IMR-90 (cell line): ENCODE measurements at regions not wholly inside any gene's neighbourhood (a gene's known extent, or its start where the extent isn't known, plus 50 kb on each side); places are given as distances from the start of the nearest gene placed in this dataset.

Experiments
- ATAC-seq: fragments of 200-7000 bp; cut with Tn5 transposase; 2 replicates; pipeline ENCODE4 v1.9.1; 2020; ENCODE audit warnings: low read depth, mild to moderate bottlenecking, moderate library complexity
- BruUV-seq: library from RNA; stranded (reverse); fragments of 400-500 nt; replicated peaks from 2 replicates; lab custom pipeline; 2021; lab: Mats Ljungman, UMichigan
- CTCF ChIA-PET: fragments of 300-600 bp; formaldehyde crosslinking; extraction: SDS; loops from one replicate; lab custom pipeline; 2021; ENCODE audit warnings: antibody characterized with exemption; lab: Yijun Ruan, JAX
- POLR2A ChIA-PET: fragments of 300-600 bp; sonication (Branson Sonifier 250); formaldehyde crosslinking; loops from one replicate; lab custom pipeline; 2022; ENCODE audit warnings: antibody characterized with exemption; ENCODE audit not compliant: unreplicated experiment; lab: Charles Lee
- DNase-seq: peaks from one replicate; pipeline ENCODE4 v3.0.0; 2013
- H2AFZ ChIP-seq: replicated peaks from 2 replicates; pipeline ENCODE3; 2013; ENCODE audit warnings: low read length, mild to moderate bottlenecking; ENCODE audit not compliant: poor library complexity
- H2AK5ac ChIP-seq: 2 replicates; pipeline ENCODE4 v1.6.1; 2013; ENCODE audit warnings: low read depth, low read length, inconsistent platforms
- H2AK9ac ChIP-seq: replicated peaks from 2 replicates; pipeline ENCODE3; 2013; ENCODE audit warnings: mild to moderate bottlenecking, low read depth, low read length, moderate library complexity; ENCODE audit not compliant: poor library complexity
- H2BK120ac ChIP-seq: 2 replicates; pipeline ENCODE4 v1.6.1; 2013; ENCODE audit warnings: low read depth, low read length, inconsistent platforms
- H2BK15ac ChIP-seq: 3 replicates; pipeline ENCODE4 v1.6.1; 2013; ENCODE audit warnings: low read depth, low read length, inconsistent platforms
- H2BK20ac ChIP-seq: 2 replicates; pipeline ENCODE4 v1.6.1; 2013; ENCODE audit warnings: low read depth, mild to moderate bottlenecking, inconsistent platforms, low read length, moderate library complexity
- H2BK5ac ChIP-seq: 2 replicates; pipeline ENCODE4 v1.6.1; 2013; ENCODE audit warnings: mild to moderate bottlenecking, low read depth, low read length, inconsistent platforms; ENCODE audit not compliant: poor library complexity, severe bottlenecking
- H3K14ac ChIP-seq: replicated peaks from 2 replicates; pipeline ENCODE4 v1.6.1; 2013; ENCODE audit warnings: low read depth, low read length, inconsistent platforms
- H3K18ac ChIP-seq: 2 replicates; pipeline ENCODE4 v1.6.1; 2013; ENCODE audit warnings: low read depth, low read length, control low read depth
- H3K23ac ChIP-seq: 2 replicates; pipeline ENCODE4 v1.6.1; 2013; ENCODE audit warnings: low read depth, low read length, inconsistent platforms
- H3K27ac ChIP-seq: 2 replicates; pipeline ENCODE4 v1.5.1; 2013; ENCODE audit warnings: mild to moderate bottlenecking, control low read depth, low read length; ENCODE audit not compliant: insufficient read depth
- H3K27me3 ChIP-seq: 2 replicates; pipeline ENCODE4 v1.6.1; 2013; ENCODE audit warnings: low read length; ENCODE audit not compliant: control insufficient read depth, insufficient read depth
- H3K36me3 ChIP-seq: 2 replicates; pipeline ENCODE4 v1.6.1; 2013; ENCODE audit warnings: low read length, mixed read lengths; ENCODE audit not compliant: control insufficient read depth, insufficient read depth
- H3K4ac ChIP-seq: 2 replicates; pipeline ENCODE4 v1.6.1; 2013; ENCODE audit warnings: low read depth, low read length, inconsistent platforms
- H3K4me1 ChIP-seq: 2 replicates; pipeline ENCODE4 v1.6.1; 2013; ENCODE audit warnings: low read length, mixed read lengths; ENCODE audit not compliant: control insufficient read depth, insufficient read depth
- H3K4me2 ChIP-seq: 2 replicates; pipeline ENCODE4 v1.6.1; 2013; ENCODE audit warnings: low read depth, mild to moderate bottlenecking, control low read depth, low read length, moderate library complexity
- H3K4me3 ChIP-seq: 2 replicates; pipeline ENCODE4 v1.5.1; 2013; ENCODE audit warnings: low read depth, mild to moderate bottlenecking, control low read depth, low read length, moderate library complexity; ENCODE audit not compliant: insufficient read depth
- H3K56ac ChIP-seq: 2 replicates; pipeline ENCODE4 v1.6.1; 2013; ENCODE audit warnings: low read length, inconsistent platforms; ENCODE audit not compliant: insufficient read depth; ENCODE audit errors: extremely low read depth
- H3K79me1 ChIP-seq, 2 experiments: 2 replicates each; pipeline ENCODE4 v1.6.1; 2013; ENCODE audit warnings: low read length in 2 of 2, inconsistent platforms in 1 of 2, low read depth in 1 of 2
- H3K9ac ChIP-seq: 2 replicates; pipeline ENCODE4 v1.6.1; 2013; ENCODE audit warnings: low read depth, low read length, control low read depth
- H3K9me1 ChIP-seq: 2 replicates; pipeline ENCODE4 v1.6.1; 2013; ENCODE audit warnings: low read length, inconsistent platforms; ENCODE audit not compliant: insufficient read depth
- H3K9me3 ChIP-seq: 2 replicates; pipeline ENCODE4 v1.6.1; 2013; ENCODE audit warnings: low read length; ENCODE audit not compliant: control insufficient read depth, insufficient read depth
- H4K20me1 ChIP-seq: 2 replicates; pipeline ENCODE4 v1.6.1; 2013; ENCODE audit warnings: low read length, inconsistent platforms; ENCODE audit not compliant: insufficient read depth
- H4K5ac ChIP-seq: 2 replicates; pipeline ENCODE4 v1.6.1; 2013; ENCODE audit warnings: mild to moderate bottlenecking, low read depth, low read length, control low read depth
- H4K8ac ChIP-seq, 2 experiments: 2 replicates each; pipeline ENCODE4 v1.6.1; 2013; ENCODE audit warnings: low read depth in 2 of 2, low read length in 2 of 2, control low read depth in 1 of 2, inconsistent platforms in 1 of 2
- H4K91ac ChIP-seq: 2 replicates; pipeline ENCODE4 v1.6.1; 2013; ENCODE audit warnings: low read depth, low read length, inconsistent platforms; ENCODE audit not compliant: insufficient read depth
- BHLHE40 ChIP-seq: fragments of 150-350 bp; IDR thresholded peaks from 2 replicates; pipeline ENCODE4 v1.6.1; 2016; ENCODE audit warnings: mild to moderate bottlenecking, low read depth, low read length
- CTCF ChIP-seq: conservative IDR thresholded peaks from 2 replicates; pipeline ENCODE4 v1.5.1; 2012; ENCODE audit warnings: mild to moderate bottlenecking, low read depth, low read length, improper control_type of control experiment
- MAFK ChIP-seq: IDR thresholded peaks from 2 replicates; pipeline ENCODE4 v1.6.1; 2012; ENCODE audit warnings: low read depth, low read length, improper control_type of control experiment
- MAZ ChIP-seq: IDR thresholded peaks from 2 replicates; pipeline ENCODE4 v1.6.1; 2012; ENCODE audit warnings: low read depth, mild to moderate bottlenecking, low read length, improper control_type of control experiment, moderate library complexity, borderline replicate concordance
- RAD21 ChIP-seq: IDR thresholded peaks from 2 replicates; pipeline ENCODE4 v1.6.1; 2012; ENCODE audit warnings: low read length, improper control_type of control experiment
- SMC3 ChIP-seq: fragments of 150-350 bp; IDR thresholded peaks from 2 replicates; pipeline ENCODE4 v1.6.1; 2016; ENCODE audit warnings: low read depth, mild to moderate bottlenecking, antibody characterized with exemption, low read length, moderate library complexity
- WGBS, 2 experiments: methylation state at CpG; one replicate each; pipeline versions ENCODE4 v1.1.5 to v1.1.7; 2013; ENCODE audit warnings: missing lambda C conversion rate in 2 of 2; ENCODE audit not compliant: insufficient read length in 1 of 2; ENCODE audit errors: extremely low coverage in 2 of 2; 5-methylcytosine and 5-hydroxymethylcytosine counted together
- dilution Hi-C: fragments of 300-500 bp; cut with HindIII; formaldehyde crosslinking; loops from one replicate; pipeline ENCODE4 v1.14.3; 2018; ENCODE audit warnings: low sequenced_read_pairs; ENCODE audit not compliant: unreplicated experiment
- in situ Hi-C: fragments of 300-500 bp; cut with MboI; formaldehyde crosslinking; loops from 3 replicates; pipeline ENCODE4 v1.14.3; 2019; ENCODE audit warnings: low sequenced_read_pairs, inconsistent platforms, mixed read lengths
- intact Hi-C: fragments of 100-400 bp; cut with micrococcal nuclease; formaldehyde crosslinking; loops from 2 replicates; pipeline ENCODE4 v1.10.0; 2022

- H3K9me1 ChIP-seq, result no peaks in the 10 kb centered on the region
- no peak overlapping the region for H3K27ac ChIP-seq
- H3K4me1 ChIP-seq, result peaks cover 5% of the 10 kb centered on the region; the same call in 1 of the 2 replicates
- H2BK5ac ChIP-seq, result no peak overlapping the region
- no peak overlapping the region for H3K56ac ChIP-seq
- no peak overlapping the region for H2AK5ac ChIP-seq
- H3K23ac ChIP-seq, result no peak overlapping the region
- ChIA-PET POLR2A (no interaction called here), CTCF (no interaction called here)
- no peak for DNase-seq
- no peaks in the 10 kb centered on the region for H3K79me1 ChIP-seq
- no peak overlapping the region for H3K18ac ChIP-seq
- H3K9me3 ChIP-seq, result no peaks in the 10 kb centered on the region
- H3K4me2 ChIP-seq, result no peak overlapping the region
- H4K5ac ChIP-seq, result no peak overlapping the region
- H3K4me3 ChIP-seq, result no peak overlapping the region
- no peak overlapping the region for H3K9ac ChIP-seq
- H2BK15ac ChIP-seq, result no peak overlapping the region
- no peaks in the 10 kb centered on the region for H4K20me1 ChIP-seq
- intact Hi-C loops (no loop called here), in situ Hi-C loops (no loop called here), dilution Hi-C loops (no loop called here)
- no peak for TF ChIP-seq SMC3
- no peak for TF ChIP-seq RAD21
- no peak for TF ChIP-seq CTCF
- TF ChIP-seq BHLHE40, result no peak
- no peak for TF ChIP-seq MAZ
- TF ChIP-seq MAFK, result no peak
- H3K27me3 ChIP-seq, result 0 out of 2 replicates have a peak, but pooled peaks cover 2% of the 10 kb centered on the region
- WGBS, 2 experiments, result no CpG with 5 or more reads among the region's 3 CpGs
- no peak overlapping the region for H2BK20ac ChIP-seq
- no peak overlapping the region for H3K14ac ChIP-seq
- no peak overlapping the region for H4K8ac ChIP-seq
- no peak for ATAC-seq
- no peak overlapping the region for H2AFZ ChIP-seq
- no peak overlapping the region for H2BK120ac ChIP-seq
- H2AK9ac ChIP-seq, result no peak overlapping the region
- H4K91ac ChIP-seq, result no peak overlapping the region
- H3K4ac ChIP-seq, result no peak overlapping the region
- no peaks in the 10 kb centered on the region for H3K36me3 ChIP-seq
- no TSS peak for BruUV-seq
Observed at GRCh38 chr5:124399426-124399961, 346.9 kb downstream of the ZNF608 start.
